PFSK-1 (cell line): ENCODE measurements at regions not wholly inside any gene's neighbourhood (a gene's known extent, or its start where the extent isn't known, plus 50 kb on each side); places are given as distances from the start of the nearest gene placed in this dataset.

ENCODE experiments used
- FOXP2 ChIP-seq: optimal IDR thresholded peaks from 2 replicates; pipeline ENCODE3; 2011; ENCODE audit warnings: borderline replicate concordance, control low read depth, inconsistent platforms; ENCODE audit not compliant: insufficient read depth; ENCODE audit errors: extremely low read length, extremely low read depth
- POLR2AphosphoS5 ChIP-seq: IDR thresholded peaks from 2 replicates; pipeline ENCODE4 v1.6.1; 2012; ENCODE audit warnings: low read depth, mild to moderate bottlenecking, control low read depth, low read length, moderate library complexity
- REST ChIP-seq, 2 experiments: IDR thresholded peaks; 2 replicates each; pipeline versions ENCODE4 v1.6.1 to v1.8.0; 2011 to 2012; ENCODE audit warnings: low read depth in 2 of 2, low read length in 2 of 2, control low read depth in 1 of 2, inconsistent platforms in 1 of 2, mild to moderate bottlenecking in 1 of 2, moderate library complexity in 1 of 2; ENCODE audit not compliant: insufficient read depth in 1 of 2
- SIN3A ChIP-seq: IDR thresholded peaks from 2 replicates; pipeline ENCODE4 v1.6.1; 2012; ENCODE audit warnings: mild to moderate bottlenecking, low read length, moderate library complexity, borderline replicate concordance; ENCODE audit not compliant: insufficient read depth
- TAF1 ChIP-seq: IDR thresholded peaks from 2 replicates; pipeline ENCODE4 v1.6.1; 2012; ENCODE audit warnings: low read length, control low read depth, borderline replicate concordance; ENCODE audit not compliant: insufficient read depth

GRCh38 chrX:41005445-41005992 lies 79.7 kb upstream of the USP9X start:
- TF ChIP-seq POLR2AphosphoS5 (no peak), REST (IDR thresholded peaks at IDR 0.05; ENCODE audit: insufficient read depth in 1 of 2, low read depth in 2 of 2, low read length in 2 of 2) (no peak), SIN3A (no peak), TAF1 (no peak), FOXP2 (peak; percentile 20)
